ENCODE measurements at regions not wholly inside any gene's neighbourhood (a gene's known extent, or its start where the extent isn't known, plus 50 kb on each side); places are given as distances from the start of the nearest gene placed in this dataset.

- no peak for DNase-seq (ENCODE audit: low read depth)
- no peak for TF ChIP-seq CTCF (IDR thresholded peaks at IDR 0.05; ENCODE audit: control insufficient read depth, extremely low read depth, insufficient read depth)
- no peak overlapping the region for H3K4me3 ChIP-seq (ENCODE audit: low read depth, low read length)
These were observed 364.5 kb upstream of the ZFHX3 start for GRCh38 chr16:73412416-73412815.

- DNase-seq (ENCODE audit: low read depth): no peak
- no peak overlapping the region for H3K4me3 ChIP-seq (ENCODE audit: low read depth, low read length)
- TF ChIP-seq CTCF (IDR thresholded peaks at IDR 0.05; ENCODE audit: control insufficient read depth, extremely low read depth, insufficient read depth): no peak
These were observed 360.8 kb upstream of the ZFHX3 start for GRCh38 chr16:73408716-73409115.

- H3K4me3 ChIP-seq (ENCODE audit: low read depth, low read length): no peak overlapping the region
- no peak for DNase-seq (ENCODE audit: low read depth)
- no peak for TF ChIP-seq CTCF (IDR thresholded peaks at IDR 0.05; ENCODE audit: control insufficient read depth, extremely low read depth, insufficient read depth)
These were observed 360.4 kb upstream of the ZFHX3 start for GRCh38 chr16:73408311-73408710.

GRCh38 chr16:73405851-73406250, 357.9 kb upstream of the ZFHX3 start:
- no peak for DNase-seq (ENCODE audit: low read depth)
- no peak for TF ChIP-seq CTCF (IDR thresholded peaks at IDR 0.05; ENCODE audit: control insufficient read depth, extremely low read depth, insufficient read depth)
- H3K4me3 ChIP-seq (ENCODE audit: low read depth, low read length): no peak overlapping the region

- no peak overlapping the region for H3K4me3 ChIP-seq (ENCODE audit: low read depth, low read length)
- TF ChIP-seq CTCF (IDR thresholded peaks at IDR 0.05; ENCODE audit: control insufficient read depth, extremely low read depth, insufficient read depth): no peak
- DNase-seq (ENCODE audit: low read depth): no peak
These were observed 356.1 kb upstream of the ZFHX3 start for GRCh38 chr16:73404001-73404400.

- no peak for TF ChIP-seq CTCF (IDR thresholded peaks at IDR 0.05; ENCODE audit: control insufficient read depth, extremely low read depth, insufficient read depth)
- no peak overlapping the region for H3K4me3 ChIP-seq (ENCODE audit: low read depth, low read length)
- no peak for DNase-seq (ENCODE audit: low read depth)
These were observed 355.4 kb upstream of the ZFHX3 start for GRCh38 chr16:73403291-73403690.

GRCh38 chr16:73400951-73401350, 353.0 kb upstream of the ZFHX3 start:
- no peak overlapping the region for H3K4me3 ChIP-seq (ENCODE audit: low read depth, low read length)
- no peak for TF ChIP-seq CTCF (IDR thresholded peaks at IDR 0.05; ENCODE audit: control insufficient read depth, extremely low read depth, insufficient read depth)
- DNase-seq (ENCODE audit: low read depth): no peak
